OCI-LY7 (cell line): ENCODE measurements at regions not wholly inside any gene's neighbourhood (a gene's known extent, or its start where the extent isn't known, plus 50 kb on each side); places are given as distances from the start of the nearest gene placed in this dataset.

ENCODE experiments used
- BruUV-seq: library from RNA; stranded (reverse); fragments of 400-500 nt; replicated peaks from 2 replicates; lab custom pipeline; 2021; lab: Mats Ljungman, UMichigan
- CTCF ChIA-PET: fragments of 300-600 bp; sonication (Branson Sonifier 250); formaldehyde crosslinking; loops from one replicate; lab custom pipeline; 2022; ENCODE audit warnings: antibody characterized with exemption; ENCODE audit not compliant: unreplicated experiment; lab: Charles Lee
- POLR2A ChIA-PET: fragments of 300-600 bp; sonication (Branson Sonifier 250); formaldehyde crosslinking; loops from one replicate; lab custom pipeline; 2022; ENCODE audit warnings: antibody characterized with exemption; lab: Charles Lee
- DNase-seq: peaks from one replicate; pipeline ENCODE4 v3.0.0-alpha.2; 2015; ENCODE audit warnings: low spot score
- H2AFZ ChIP-seq: fragments of 200-600 bp; sonication (generic), shearing (Covaris generic); 2 replicates; pipeline ENCODE4 v1.6.1; 2014; ENCODE audit warnings: mild to moderate bottlenecking, antibody characterized with exemption, low read length, moderate library complexity
- H3K27ac ChIP-seq: fragments of 200-600 bp; sonication (generic); 2 replicates; pipeline ENCODE4 v1.5.1; 2014; ENCODE audit warnings: mixed run types, low read depth, mild to moderate bottlenecking, moderate library complexity, low read length, inconsistent platforms; ENCODE audit not compliant: poor library complexity, severe bottlenecking
- H3K36me3 ChIP-seq: fragments of 200-600 bp; sonication (generic); 2 replicates; pipeline ENCODE4 v1.6.1; 2014; ENCODE audit warnings: mild to moderate bottlenecking, antibody characterized with exemption, low read length, moderate library complexity, mixed read lengths; ENCODE audit not compliant: insufficient read depth
- H3K4me1 ChIP-seq: fragments of 200-600 bp; sonication (generic); 2 replicates; pipeline ENCODE4 v1.5.1; 2014; ENCODE audit warnings: mild to moderate bottlenecking, low read length; ENCODE audit not compliant: insufficient read depth, poor library complexity, severe bottlenecking
- H3K4me2 ChIP-seq: fragments of 200-600 bp; sonication (generic); 2 replicates; pipeline ENCODE4 v1.6.1; 2014; ENCODE audit warnings: mild to moderate bottlenecking, low read length
- H3K4me3 ChIP-seq: fragments of 200-600 bp; sonication (generic); 2 replicates; pipeline ENCODE4 v1.5.1; 2014; ENCODE audit warnings: mild to moderate bottlenecking, low read depth, low read length; ENCODE audit not compliant: poor library complexity, severe bottlenecking
- H3K79me2 ChIP-seq: fragments of 200-600 bp; sonication (generic); 2 replicates; pipeline ENCODE4 v1.6.1; 2016; ENCODE audit warnings: low read depth, mild to moderate bottlenecking, low read length, moderate library complexity, mixed read lengths; ENCODE audit not compliant: insufficient read depth
- H3K9me2 ChIP-seq: fragments of 200-600 bp; sonication (generic); 2 replicates; pipeline ENCODE4 v1.6.1; 2016; ENCODE audit warnings: mild to moderate bottlenecking, low read length, mixed read lengths; ENCODE audit not compliant: insufficient read depth
- H3K9me3 ChIP-seq: fragments of 200-600 bp; sonication (generic); 2 replicates; pipeline ENCODE4 v1.6.1; 2014; ENCODE audit warnings: mild to moderate bottlenecking, mixed run types, low read length, mixed read lengths
- H4K20me1 ChIP-seq: fragments of 200-600 bp; sonication (generic); 2 replicates; pipeline ENCODE4 v1.6.1; 2014; ENCODE audit warnings: mild to moderate bottlenecking, antibody characterized with exemption, low read length, moderate library complexity, mixed read lengths; ENCODE audit not compliant: insufficient read depth
- CTCF ChIP-seq: fragments of 200-600 bp; sonication (generic); conservative IDR thresholded peaks from 2 replicates; pipeline ENCODE4 v1.5.1; 2014; ENCODE audit warnings: mild to moderate bottlenecking, antibody characterized with exemption, low read length, moderate library complexity, mixed read lengths
- EZH2phosphoT487 ChIP-seq: fragments of 200-600 bp; sonication (generic); IDR thresholded peaks from 2 replicates; pipeline ENCODE4 v1.6.1; 2018; ENCODE audit warnings: low read depth, borderline replicate concordance, mild to moderate bottlenecking, mixed run types, antibody characterized with exemption, low read length, moderate library complexity, mixed read lengths
- intact Hi-C: fragments of 100-400 bp; cut with micrococcal nuclease; formaldehyde crosslinking; loops from one replicate; pipeline ENCODE4 v1.10.0; 2022; ENCODE audit not compliant: unreplicated experiment

- no peaks in the 10 kb centered on the region for H4K20me1 ChIP-seq
- CTCF ChIA-PET, result no interaction called here
- H3K36me3 ChIP-seq, result no peaks in the 10 kb centered on the region
- H3K27ac ChIP-seq, result no peak overlapping the region
- peaks cover 4% of the 10 kb centered on the region; the same call in 1 of the 2 replicates for H3K9me3 ChIP-seq
- H3K4me3 ChIP-seq, result no peak overlapping the region
- POLR2A ChIA-PET, result no interaction called here
- no peak overlapping the region for H3K4me2 ChIP-seq
- no peaks in the 10 kb centered on the region for H3K9me2 ChIP-seq
- no peaks in the 10 kb centered on the region for H3K79me2 ChIP-seq
- H3K4me1 ChIP-seq, result no peaks in the 10 kb centered on the region
- H2AFZ ChIP-seq, result no peak overlapping the region
- BruUV-seq, result no TSS peak
- intact Hi-C loops, result no loop called here
- TF ChIP-seq CTCF (no peak), EZH2phosphoT487 (no peak)
- DNase-seq, result no peak
These were observed 172.3 kb upstream of the CST7 start for GRCh38 chr20:24776755-24777271.

GRCh38 chr20:24777746-24778145 lies 171.3 kb upstream of the CST7 start:
- Histone ChIP-seq H3K4me2 (no peak overlapping the region), H3K9me2 (no peaks in the 10 kb centered on the region), H3K27ac (no peak overlapping the region), H2AFZ (no peak overlapping the region), H3K36me3 (no peaks in the 10 kb centered on the region), H3K79me2 (no peaks in the 10 kb centered on the region), H3K9me3 (peaks cover 4% of the 10 kb centered on the region; the same call in 1 of the 2 replicates), H4K20me1 (no peaks in the 10 kb centered on the region), H3K4me3 (no peak overlapping the region), H3K4me1 (no peaks in the 10 kb centered on the region)
- intact Hi-C loops, result no loop called here
- ChIA-PET CTCF (no interaction called here), POLR2A (no interaction called here)
- no peak for TF ChIP-seq CTCF
- TF ChIP-seq EZH2phosphoT487, result no peak
- no peak for DNase-seq
- no TSS peak for BruUV-seq

GRCh38 chr20:24778585-24779031 lies 170.5 kb upstream of the CST7 start:
- BruUV-seq, result no TSS peak
- Histone ChIP-seq H4K20me1 (no peaks in the 10 kb centered on the region), H3K9me2 (no peaks in the 10 kb centered on the region), H3K36me3 (no peaks in the 10 kb centered on the region), H3K4me1 (no peaks in the 10 kb centered on the region), H3K9me3 (peaks cover 4% of the 10 kb centered on the region; the same call in 1 of the 2 replicates), H3K4me2 (no peak overlapping the region), H3K27ac (no peak overlapping the region), H3K4me3 (no peak overlapping the region), H2AFZ (no peak overlapping the region), H3K79me2 (no peaks in the 10 kb centered on the region)
- POLR2A ChIA-PET, result no interaction called here
- no peak for DNase-seq
- no peak for TF ChIP-seq EZH2phosphoT487
- no peak for TF ChIP-seq CTCF
- intact Hi-C loops, result no loop called here
- CTCF ChIA-PET, result no interaction called here
